B cell (primary cell): ENCODE measurements at regions not wholly inside any gene's neighbourhood (a gene's known extent, or its start where the extent isn't known, plus 50 kb on each side); places are given as distances from the start of the nearest gene placed in this dataset.

ENCODE experiments used
- ATAC-seq: fragments of 200-7000 bp; cut with Tn5 transposase; one replicate; pipeline ENCODE4 v1.10.0; 2021; ENCODE audit warnings: low read depth, mild to moderate bottlenecking, moderate number of reproducible peaks, moderate library complexity
- CTCF ChIA-PET: fragments of 350-600 bp; sonication (Branson Sonifier 250); formaldehyde crosslinking; loops from one replicate; lab custom pipeline; 2021; ENCODE audit warnings: antibody characterized with exemption, inconsistent platforms; lab: Charles Lee
- POLR2A ChIA-PET: fragments of 350-600 bp; sonication (Branson Sonifier 250); formaldehyde crosslinking; loops from one replicate; lab custom pipeline; 2021; ENCODE audit warnings: antibody characterized with exemption; lab: Charles Lee
- DNase-seq: peaks from one replicate; pipeline ENCODE4 v3.0.0; 2013
- H2AFZ ChIP-seq: 2 replicates; pipeline ENCODE4 v1.6.1; 2012; ENCODE audit warnings: mild to moderate bottlenecking, low read depth, low read length; ENCODE audit not compliant: insufficient read depth, poor library complexity, severe bottlenecking
- H3K27ac ChIP-seq, 2 donors: 1 replicate in 1 of 2; 2 replicates in 1 of 2; pipeline ENCODE4 v1.5.1; 2012 to 2013; ENCODE audit warnings: low read length in 2 of 2, mild to moderate bottlenecking in 2 of 2, moderate library complexity in 1 of 2
- H3K27me3 ChIP-seq, 4 experiments: fragments of 200-600 bp in 1 of 4; sonication (generic) in 1 of 4; replicated peaks in 1 of 4; 1 replicate in 2 of 4; 2 replicates in 2 of 4; pipeline versions ENCODE4 v1.6.1 to v1.7.0; 2013 to 2016; ENCODE audit warnings: low read length in 3 of 4, mild to moderate bottlenecking in 2 of 4, mixed read lengths in 1 of 4, moderate library complexity in 1 of 4; ENCODE audit not compliant: insufficient read depth in 4 of 4, control insufficient read depth in 3 of 4; ENCODE audit errors: control extremely low read depth in 1 of 4
- H3K36me3 ChIP-seq, 2 experiments: replicated peaks in 1 of 2; 1 replicate in 1 of 2; 2 replicates in 1 of 2; pipeline versions ENCODE4 v1.6.1 to v1.7.1; 2013; ENCODE audit warnings: low read length in 1 of 2; ENCODE audit not compliant: insufficient read depth in 2 of 2, control insufficient read depth in 1 of 2; ENCODE audit errors: control extremely low read depth in 1 of 2, extremely low read depth in 1 of 2
- H3K4me1 ChIP-seq, 2 donors: fragments of 200-600 bp in 1 of 2; sonication (generic) in 1 of 2; 1 replicate in 1 of 2; 2 replicates in 1 of 2; pipeline versions ENCODE4 v1.5.1 to v1.6.1; 2013 to 2017; ENCODE audit warnings: low read length in 2 of 2; ENCODE audit not compliant: control insufficient read depth in 2 of 2, insufficient read depth in 2 of 2
- H3K4me2 ChIP-seq: replicated peaks from 2 replicates; pipeline ENCODE3; 2012; ENCODE audit warnings: mild to moderate bottlenecking, low read depth, low read length; ENCODE audit not compliant: poor library complexity, severe bottlenecking
- H3K4me3 ChIP-seq, 5 experiments: fragments of 200-600 bp in 1 of 5; sonication (generic) in 1 of 5; 1 replicate in 3 of 5; 2 replicates in 2 of 5; pipeline versions ENCODE4 v1.5.1 to v1.7.0; 2011 to 2016; ENCODE audit warnings: low read length in 4 of 5, mild to moderate bottlenecking in 4 of 5, low read depth in 2 of 5, control low read depth in 1 of 5, moderate library complexity in 1 of 5; ENCODE audit not compliant: insufficient read depth in 1 of 5; ENCODE audit errors: control extremely low read depth in 1 of 5, extremely low read depth in 1 of 5
- H3K79me2 ChIP-seq: fragments of 200-600 bp; sonication (generic); one replicate; pipeline ENCODE4 v1.6.0; 2016; ENCODE audit warnings: low read length; ENCODE audit not compliant: control insufficient read depth, insufficient read depth
- H3K9ac ChIP-seq: fragments of 200-600 bp; sonication (generic); 2 replicates; pipeline ENCODE4 v1.6.1; 2017; ENCODE audit warnings: mild to moderate bottlenecking, low read length, moderate library complexity
- H3K9me3 ChIP-seq, 3 donors: one replicate each; pipeline versions ENCODE4 v1.6.1 to v1.7.1; 2013; ENCODE audit warnings: low read length in 2 of 3; ENCODE audit not compliant: control insufficient read depth in 2 of 3, insufficient read depth in 1 of 3; ENCODE audit errors: control extremely low read depth in 1 of 3
- H4K20me1 ChIP-seq: 2 replicates; pipeline ENCODE4 v1.6.0; 2012; ENCODE audit warnings: mild to moderate bottlenecking, low read length; ENCODE audit not compliant: insufficient read depth, control insufficient read depth, poor library complexity, severe bottlenecking
- H3K27ac Mint-ChIP-seq: one replicate; pipeline ENCODE4 v1.8.0; 2021; ENCODE audit warnings: mixed read lengths
- H3K27me3 Mint-ChIP-seq: one replicate; pipeline ENCODE4 v1.8.0; 2021; ENCODE audit warnings: mixed read lengths
- H3K4me1 Mint-ChIP-seq: one replicate; pipeline ENCODE4 v1.8.0; 2021; ENCODE audit warnings: mixed read lengths
- H3K4me3 Mint-ChIP-seq: one replicate; pipeline ENCODE4 v1.8.0; 2021; ENCODE audit warnings: mixed read lengths
- H3K9me3 Mint-ChIP-seq: one replicate; pipeline ENCODE4 v1.8.0; 2022; ENCODE audit warnings: mixed read lengths; ENCODE audit not compliant: insufficient read depth
- EZH2 ChIP-seq: IDR thresholded peaks from 2 replicates; pipeline ENCODE4 v1.6.1; 2012; ENCODE audit warnings: borderline replicate concordance, low read depth, mild to moderate bottlenecking, moderate library complexity, low read length; ENCODE audit not compliant: insufficient read depth, poor library complexity, severe bottlenecking
- WGBS: methylation state at CpG from one replicate; pipeline ENCODE4 v1.1.5; 2013; ENCODE audit warnings: missing lambda C conversion rate; ENCODE audit not compliant: insufficient coverage; 5-methylcytosine and 5-hydroxymethylcytosine counted together
- intact Hi-C: fragments of 100-400 bp; cut with micrococcal nuclease; formaldehyde crosslinking; loops from one replicate; pipeline ENCODE4 v1.10.0; 2022
- TF ChIP-seq, protein P1 (sequence below): fragments of 200-600 bp; IDR thresholded peaks from one replicate; pipeline ENCODE4 v1.8.0; 2022; ENCODE audit warnings: antibody characterized with exemption, mild to moderate bottlenecking

DNA sequence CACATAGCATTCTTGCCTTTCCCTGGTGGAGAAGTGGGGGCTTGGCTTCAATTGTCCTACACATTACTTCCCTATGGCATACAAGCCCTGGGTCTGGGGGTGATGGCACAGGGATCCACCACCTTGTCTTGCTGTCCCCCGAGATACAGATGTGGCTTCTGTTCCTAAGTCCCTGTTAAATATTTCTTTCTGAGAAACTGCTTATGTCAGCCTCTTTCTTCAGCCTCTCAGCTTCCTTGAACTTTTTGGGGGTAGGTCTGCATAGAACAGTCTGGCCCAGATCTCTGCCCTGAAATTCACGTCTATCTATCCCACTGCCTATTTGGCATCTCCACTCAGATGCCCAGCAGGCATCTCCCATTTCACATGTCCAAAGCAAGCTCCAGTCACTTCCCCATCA is 177.4 kb downstream of the SCP2D1 start:
- H3K4me3 Mint-ChIP-seq: no peak overlapping the region
- ChIA-PET POLR2A (no interaction called here), CTCF (no interaction called here)
- Histone ChIP-seq H3K27ac (no peak overlapping the region), H3K79me2 (no peaks in the 10 kb centered on the region), H3K4me3 (no peak overlapping the region), H2AFZ (no peak overlapping the region), H3K4me1 (no peaks in the 10 kb centered on the region), H3K36me3 (no peaks in the 10 kb centered on the region), H3K4me2 (no peak overlapping the region), H4K20me1 (no peaks in the 10 kb centered on the region), H3K9ac (no peak overlapping the region), H3K27me3 (peaks cover 0 to 4% (median 0%) of the 10 kb centered on the region in 4 experiments), H3K9me3 (no peaks in the 10 kb centered on the region)
- H3K4me1 Mint-ChIP-seq: no peaks in the 10 kb centered on the region
- WGBS: 87% methylated on average over 2 of the region's 2 CpGs
- ATAC-seq (no peak), DNase-seq (no peak)
- peaks cover 5% of the 10 kb centered on the region for H3K9me3 Mint-ChIP-seq
- no peak for TF ChIP-seq EZH2
- TF ChIP-seq, protein P1, sequence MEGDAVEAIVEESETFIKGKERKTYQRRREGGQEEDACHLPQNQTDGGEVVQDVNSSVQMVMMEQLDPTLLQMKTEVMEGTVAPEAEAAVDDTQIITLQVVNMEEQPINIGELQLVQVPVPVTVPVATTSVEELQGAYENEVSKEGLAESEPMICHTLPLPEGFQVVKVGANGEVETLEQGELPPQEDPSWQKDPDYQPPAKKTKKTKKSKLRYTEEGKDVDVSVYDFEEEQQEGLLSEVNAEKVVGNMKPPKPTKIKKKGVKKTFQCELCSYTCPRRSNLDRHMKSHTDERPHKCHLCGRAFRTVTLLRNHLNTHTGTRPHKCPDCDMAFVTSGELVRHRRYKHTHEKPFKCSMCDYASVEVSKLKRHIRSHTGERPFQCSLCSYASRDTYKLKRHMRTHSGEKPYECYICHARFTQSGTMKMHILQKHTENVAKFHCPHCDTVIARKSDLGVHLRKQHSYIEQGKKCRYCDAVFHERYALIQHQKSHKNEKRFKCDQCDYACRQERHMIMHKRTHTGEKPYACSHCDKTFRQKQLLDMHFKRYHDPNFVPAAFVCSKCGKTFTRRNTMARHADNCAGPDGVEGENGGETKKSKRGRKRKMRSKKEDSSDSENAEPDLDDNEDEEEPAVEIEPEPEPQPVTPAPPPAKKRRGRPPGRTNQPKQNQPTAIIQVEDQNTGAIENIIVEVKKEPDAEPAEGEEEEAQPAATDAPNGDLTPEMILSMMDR: no peak
- no peaks in the 10 kb centered on the region for H3K27me3 Mint-ChIP-seq
- H3K27ac Mint-ChIP-seq: no peak overlapping the region
- intact Hi-C loops: no loop called here

- H3K9me3 Mint-ChIP-seq: peaks cover 5% of the 10 kb centered on the region
- no peaks in the 10 kb centered on the region for H3K4me1 Mint-ChIP-seq
- no peaks in the 10 kb centered on the region for H3K36me3 ChIP-seq
- no peaks in the 10 kb centered on the region for H3K79me2 ChIP-seq
- ATAC-seq (no peak), DNase-seq (no peak)
- no peak overlapping the region for H2AFZ ChIP-seq
- ChIA-PET CTCF (no interaction called here), POLR2A (no interaction called here)
- no peaks in the 10 kb centered on the region for H4K20me1 ChIP-seq
- no CpG with 5 or more reads among the region's 1 CpG for WGBS
- no peak overlapping the region for H3K9ac ChIP-seq
- intact Hi-C loops: no loop called here
- no peaks in the 10 kb centered on the region for H3K4me1 ChIP-seq
- no peak overlapping the region for H3K4me3 Mint-ChIP-seq
- no peaks in the 10 kb centered on the region for H3K27me3 Mint-ChIP-seq
- no peak overlapping the region for H3K27ac ChIP-seq
- H3K27ac Mint-ChIP-seq: no peak overlapping the region
- peaks cover 0 to 4% (median 0%) of the 10 kb centered on the region in 4 experiments for H3K27me3 ChIP-seq
- no peaks in the 10 kb centered on the region for H3K9me3 ChIP-seq
- H3K4me3 ChIP-seq: no peak overlapping the region
- H3K4me2 ChIP-seq: no peak overlapping the region
- TF ChIP-seq EZH2: no peak
- TF ChIP-seq, protein P1: no peak
Measured at GRCh38 chr20:18992418-18992817, 178.8 kb downstream of the SCP2D1 start.
